Sigmoid colon (tissue), 4 donors: ENCODE measurements at regions not wholly inside any gene's neighbourhood (a gene's known extent, or its start where the extent isn't known, plus 50 kb on each side); places are given as distances from the start of the nearest gene placed in this dataset.

Experiments
- POLR2AphosphoS5 ChIP-seq, 4 donors: sonication (generic); formaldehyde crosslinking; IDR thresholded peaks; one replicate each; pipeline ENCODE4 v1.6.1; 2017; ENCODE audit warnings: antibody characterized with exemption in 4 of 4
- TF ChIP-seq, protein P1 (sequence below), 4 experiments: fragments of 450-650 bp in 3 of 4; fragments of 200-600 bp in 1 of 4; IDR thresholded peaks; one replicate each; pipeline ENCODE4 v1.5.1; 2016 to 2019; ENCODE audit warnings: antibody characterized with exemption in 4 of 4, mild to moderate bottlenecking in 3 of 4, moderate library complexity in 2 of 4

DNA sequence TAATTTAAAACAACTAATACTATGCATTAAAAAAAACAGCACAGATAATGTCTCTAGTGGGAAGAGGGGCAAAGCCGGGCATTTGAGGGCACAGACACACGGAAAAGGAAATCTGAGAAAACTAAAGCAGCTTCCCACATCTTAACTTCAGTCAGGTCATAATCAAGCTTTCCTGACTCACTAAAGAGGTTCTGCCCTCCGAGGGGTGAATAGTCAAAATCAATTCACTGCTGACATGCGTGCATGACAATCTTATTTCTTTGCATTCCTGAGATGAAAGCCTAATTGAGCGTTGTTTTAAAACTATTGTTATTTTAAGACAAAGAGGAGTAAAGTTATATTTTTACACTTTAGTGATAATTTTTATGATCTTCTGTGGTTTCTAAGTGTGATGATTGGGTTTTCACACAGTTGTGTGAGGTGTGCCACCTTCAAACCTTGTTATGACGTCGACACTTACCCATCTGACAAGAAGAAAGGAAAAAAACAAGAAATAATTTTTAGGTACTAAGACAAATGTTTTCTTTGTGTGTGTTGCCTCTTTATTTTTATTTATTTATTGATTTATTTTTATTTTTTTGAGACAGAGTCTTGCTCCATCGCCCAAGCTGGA lies 90.9 kb downstream of the GATA6 start:
- no peak for TF ChIP-seq POLR2AphosphoS5 (IDR thresholded peaks at IDR 0.05)
- TF ChIP-seq, protein P1, sequence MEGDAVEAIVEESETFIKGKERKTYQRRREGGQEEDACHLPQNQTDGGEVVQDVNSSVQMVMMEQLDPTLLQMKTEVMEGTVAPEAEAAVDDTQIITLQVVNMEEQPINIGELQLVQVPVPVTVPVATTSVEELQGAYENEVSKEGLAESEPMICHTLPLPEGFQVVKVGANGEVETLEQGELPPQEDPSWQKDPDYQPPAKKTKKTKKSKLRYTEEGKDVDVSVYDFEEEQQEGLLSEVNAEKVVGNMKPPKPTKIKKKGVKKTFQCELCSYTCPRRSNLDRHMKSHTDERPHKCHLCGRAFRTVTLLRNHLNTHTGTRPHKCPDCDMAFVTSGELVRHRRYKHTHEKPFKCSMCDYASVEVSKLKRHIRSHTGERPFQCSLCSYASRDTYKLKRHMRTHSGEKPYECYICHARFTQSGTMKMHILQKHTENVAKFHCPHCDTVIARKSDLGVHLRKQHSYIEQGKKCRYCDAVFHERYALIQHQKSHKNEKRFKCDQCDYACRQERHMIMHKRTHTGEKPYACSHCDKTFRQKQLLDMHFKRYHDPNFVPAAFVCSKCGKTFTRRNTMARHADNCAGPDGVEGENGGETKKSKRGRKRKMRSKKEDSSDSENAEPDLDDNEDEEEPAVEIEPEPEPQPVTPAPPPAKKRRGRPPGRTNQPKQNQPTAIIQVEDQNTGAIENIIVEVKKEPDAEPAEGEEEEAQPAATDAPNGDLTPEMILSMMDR (IDR thresholded peaks at IDR 0.05) = no peak
